ENCODE measurements at regions not wholly inside any gene's neighbourhood (a gene's known extent, or its start where the extent isn't known, plus 50 kb on each side); places are given as distances from the start of the nearest gene placed in this dataset.

DNA sequence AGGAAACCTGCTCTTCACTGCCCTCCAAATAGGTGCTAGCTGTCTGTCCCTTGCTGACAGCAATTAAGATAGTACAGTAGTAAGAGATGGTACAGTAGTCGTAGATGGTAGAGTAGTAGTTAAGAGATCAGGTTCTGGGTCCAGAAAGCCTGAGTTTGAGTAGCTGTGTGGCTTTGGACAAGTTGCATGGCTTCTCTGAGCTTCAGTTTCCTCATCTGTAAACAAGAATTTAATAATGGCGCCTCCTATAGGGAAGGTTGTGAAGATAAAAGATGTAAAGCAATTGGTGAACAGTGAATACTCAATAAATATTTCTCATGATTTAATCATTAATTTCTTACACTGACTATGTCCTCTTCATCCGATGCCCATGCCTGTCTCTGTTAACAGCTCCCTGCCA lies 86.9 kb upstream of the BCL6 start:
- TF ChIP-seq, protein P1, sequence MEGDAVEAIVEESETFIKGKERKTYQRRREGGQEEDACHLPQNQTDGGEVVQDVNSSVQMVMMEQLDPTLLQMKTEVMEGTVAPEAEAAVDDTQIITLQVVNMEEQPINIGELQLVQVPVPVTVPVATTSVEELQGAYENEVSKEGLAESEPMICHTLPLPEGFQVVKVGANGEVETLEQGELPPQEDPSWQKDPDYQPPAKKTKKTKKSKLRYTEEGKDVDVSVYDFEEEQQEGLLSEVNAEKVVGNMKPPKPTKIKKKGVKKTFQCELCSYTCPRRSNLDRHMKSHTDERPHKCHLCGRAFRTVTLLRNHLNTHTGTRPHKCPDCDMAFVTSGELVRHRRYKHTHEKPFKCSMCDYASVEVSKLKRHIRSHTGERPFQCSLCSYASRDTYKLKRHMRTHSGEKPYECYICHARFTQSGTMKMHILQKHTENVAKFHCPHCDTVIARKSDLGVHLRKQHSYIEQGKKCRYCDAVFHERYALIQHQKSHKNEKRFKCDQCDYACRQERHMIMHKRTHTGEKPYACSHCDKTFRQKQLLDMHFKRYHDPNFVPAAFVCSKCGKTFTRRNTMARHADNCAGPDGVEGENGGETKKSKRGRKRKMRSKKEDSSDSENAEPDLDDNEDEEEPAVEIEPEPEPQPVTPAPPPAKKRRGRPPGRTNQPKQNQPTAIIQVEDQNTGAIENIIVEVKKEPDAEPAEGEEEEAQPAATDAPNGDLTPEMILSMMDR (IDR thresholded peaks at IDR 0.05), result no peak
- no peak for TF ChIP-seq POLR2A (IDR thresholded peaks at IDR 0.05)
